ENCODE measurements at regions not wholly inside any gene's neighbourhood (a gene's known extent, or its start where the extent isn't known, plus 50 kb on each side); places are given as distances from the start of the nearest gene placed in this dataset.

DNA sequence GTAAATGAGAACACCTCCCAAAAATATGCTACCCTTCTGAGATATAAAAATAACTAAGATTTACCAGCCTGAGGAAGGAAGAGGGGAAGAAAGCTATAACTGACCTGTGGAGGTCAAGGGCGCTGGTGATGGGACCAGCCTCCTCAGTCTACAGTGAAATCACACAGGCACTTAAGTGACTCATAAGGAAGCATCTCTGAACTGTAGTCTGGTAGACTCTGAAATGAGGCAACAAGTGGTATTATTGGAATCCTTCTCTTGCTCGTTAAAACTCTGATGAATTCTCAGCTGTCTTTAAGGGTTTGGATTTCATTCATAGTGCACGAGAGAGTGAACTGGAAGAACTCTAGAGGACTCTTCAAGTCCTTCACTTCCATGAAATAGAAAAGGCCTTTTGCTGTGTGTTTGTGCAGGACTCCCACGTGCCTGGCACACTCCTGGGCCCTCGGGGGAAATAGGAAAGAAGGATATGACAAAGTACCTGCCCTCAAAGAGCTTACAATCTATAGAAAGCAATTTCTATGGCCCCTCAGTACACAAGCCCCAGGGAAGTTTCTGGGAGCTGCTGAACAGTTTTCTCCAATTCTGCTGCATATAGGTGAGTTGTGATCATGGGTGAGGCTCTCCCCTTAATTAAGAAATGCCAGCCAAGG, 231.8 kb upstream of the RREB1 start:
- TF ChIP-seq POLR2A (IDR thresholded peaks at IDR 0.05; ENCODE audit: low read length) = no peak
- no peak for TF ChIP-seq GATA1 (IDR thresholded peaks at IDR 0.05; ENCODE audit: low read depth, low read length)
